AG20443 (cell line): ENCODE measurements at regions not wholly inside any gene's neighbourhood (a gene's known extent, or its start where the extent isn't known, plus 50 kb on each side); places are given as distances from the start of the nearest gene placed in this dataset.
"Not testable (repeated sequence)": the region's sequence is repeated elsewhere in the genome, so short reads cannot be mapped to it uniquely, and the experiment has no call there.

Source experiments
- DNase-seq: peaks from one replicate; pipeline ENCODE4 v3.0.0; 2012; ENCODE audit warnings: low spot score, mixed read lengths

DNA sequence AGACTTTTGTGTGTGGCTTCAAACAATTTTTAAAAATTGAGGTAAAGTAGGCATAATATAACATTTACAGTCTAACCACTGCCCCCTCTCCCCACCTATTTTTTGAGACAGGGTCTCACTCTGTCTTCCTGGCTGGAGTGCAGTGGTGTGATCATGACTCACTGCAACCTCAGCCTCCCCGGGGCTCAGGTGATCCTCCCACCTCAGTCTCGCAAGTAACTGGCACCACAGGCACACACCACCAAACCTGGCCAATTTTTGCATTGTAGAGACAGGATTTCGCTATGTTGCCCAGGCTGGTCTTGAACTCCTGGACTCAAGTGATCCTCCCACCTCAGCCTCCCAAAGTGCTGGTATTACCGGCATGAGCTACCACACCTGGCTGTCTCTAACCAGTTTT lies 161.8 kb downstream of the GOSR1 start:
- not testable (repeated sequence) for DNase-seq

DNA sequence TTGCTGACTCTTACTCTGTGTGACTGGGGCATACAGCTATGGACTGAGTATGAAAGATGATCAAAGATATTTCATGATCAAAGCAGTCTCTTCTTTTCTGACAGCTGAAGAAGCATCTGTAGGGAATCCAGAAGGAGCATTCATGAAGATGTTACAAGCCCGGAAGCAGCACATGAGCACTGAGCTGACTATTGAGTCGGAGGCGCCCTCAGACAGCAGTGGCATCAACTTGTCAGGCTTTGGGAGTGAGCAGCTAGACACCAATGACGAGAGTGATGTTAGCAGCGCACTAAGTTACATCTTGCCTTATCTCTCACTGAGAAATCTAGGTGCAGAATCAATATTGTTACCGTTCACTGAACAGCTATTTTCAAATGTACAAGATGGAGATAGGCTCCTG lies 154.4 kb downstream of the GOSR1 start:
- DNase-seq: not testable (repeated sequence)

DNA sequence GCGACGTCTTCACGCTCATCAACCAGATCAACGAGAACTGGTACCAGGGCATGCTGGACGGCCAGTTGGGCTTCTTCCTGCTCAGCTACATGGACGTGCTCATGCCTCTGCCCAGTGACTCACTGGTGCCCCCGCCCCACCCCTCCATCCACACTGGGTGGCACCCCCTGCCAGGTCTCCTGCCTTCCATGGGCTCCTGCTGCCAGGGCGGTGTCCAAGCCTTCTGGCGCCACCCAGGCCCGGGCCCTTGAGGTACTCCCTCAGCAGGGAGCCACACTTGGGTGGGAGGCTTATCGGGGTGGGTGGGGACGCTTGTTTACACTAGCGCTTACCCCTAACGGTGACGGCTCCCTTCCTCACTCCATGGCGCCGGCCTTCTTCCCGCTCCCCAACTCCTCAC lies 148.2 kb downstream of the GOSR1 start:
- not testable (repeated sequence) for DNase-seq

DNA sequence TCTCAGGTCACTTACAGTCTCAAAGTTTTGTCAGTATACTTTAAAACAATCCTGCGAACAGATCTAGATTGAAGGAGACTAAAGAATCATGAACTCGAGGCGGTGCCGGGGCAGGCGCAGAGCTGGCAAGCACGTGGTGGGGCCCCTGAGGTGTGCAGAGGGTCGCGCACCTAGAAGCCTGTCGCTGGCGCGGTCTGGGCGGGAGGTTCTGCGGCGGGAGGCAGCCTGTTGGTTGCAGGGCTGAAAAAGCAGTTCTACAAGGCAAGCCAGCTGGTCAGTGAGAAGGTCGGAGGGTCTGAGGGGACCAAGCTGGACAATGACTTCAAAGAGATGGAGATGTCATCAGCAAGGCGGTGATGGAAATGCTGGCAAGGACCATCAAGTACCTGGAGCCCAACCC lies 147.0 kb downstream of the GOSR1 start:
- DNase-seq: not testable (repeated sequence)

DNA sequence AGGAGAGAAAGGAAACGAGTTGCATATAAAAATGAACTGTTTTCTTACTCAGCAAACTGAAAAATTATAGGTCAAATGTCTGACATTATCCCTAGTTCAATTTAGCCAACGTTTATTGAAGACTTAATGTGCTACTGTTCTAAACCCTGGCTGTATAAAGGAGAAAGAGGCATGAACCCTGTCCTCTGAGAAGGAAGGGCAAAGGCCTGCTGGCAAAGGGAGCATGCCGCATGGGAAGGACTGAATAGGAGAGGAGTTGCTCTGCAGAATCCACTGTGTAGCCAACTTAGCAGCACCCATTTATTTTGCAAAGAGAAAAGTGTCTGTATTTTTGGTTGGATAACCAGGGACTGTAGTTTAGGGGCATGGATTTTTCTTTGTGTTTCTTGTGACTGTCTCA lies 132.5 kb downstream of the GOSR1 start:
- not testable (repeated sequence) for DNase-seq

DNA sequence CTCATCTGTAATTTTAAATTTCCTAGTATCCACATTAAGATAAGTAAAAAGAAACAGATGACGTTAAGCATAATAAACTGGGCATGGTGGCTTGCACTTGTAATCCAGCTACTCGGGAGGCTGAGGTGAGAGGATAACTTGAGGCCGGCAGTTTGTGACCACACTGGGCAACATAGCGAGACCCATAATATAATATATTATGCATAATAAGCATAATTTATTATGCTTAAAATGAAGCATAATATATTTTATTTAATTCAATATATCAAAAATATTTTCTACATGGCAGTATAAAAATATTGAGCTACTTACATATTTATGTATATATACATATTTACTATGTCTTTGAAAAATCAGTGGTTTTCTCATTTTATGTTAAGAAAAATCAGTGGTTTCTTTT lies 128.3 kb downstream of the GOSR1 start:
- DNase-seq: no peak

DNA sequence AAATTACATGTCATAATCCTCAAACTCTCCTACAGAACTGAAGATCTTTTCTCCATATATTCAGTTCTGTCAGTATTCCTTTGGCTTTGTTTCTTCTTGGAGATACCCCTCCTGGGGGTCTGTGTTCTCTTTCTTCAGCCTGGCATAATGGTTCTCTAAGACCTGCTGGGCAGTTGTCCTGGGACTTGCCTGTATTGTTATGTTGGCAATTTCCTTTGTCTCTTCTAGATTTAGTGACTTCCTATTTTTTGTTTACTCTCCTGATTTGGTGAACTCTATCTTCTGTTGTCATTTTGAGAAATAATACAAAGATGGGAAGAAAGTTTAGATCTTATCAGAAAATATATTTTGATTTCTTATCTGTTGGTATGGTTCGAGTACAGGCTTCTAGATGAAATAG lies 127.8 kb downstream of the GOSR1 start:
- DNase-seq: no peak

DNA sequence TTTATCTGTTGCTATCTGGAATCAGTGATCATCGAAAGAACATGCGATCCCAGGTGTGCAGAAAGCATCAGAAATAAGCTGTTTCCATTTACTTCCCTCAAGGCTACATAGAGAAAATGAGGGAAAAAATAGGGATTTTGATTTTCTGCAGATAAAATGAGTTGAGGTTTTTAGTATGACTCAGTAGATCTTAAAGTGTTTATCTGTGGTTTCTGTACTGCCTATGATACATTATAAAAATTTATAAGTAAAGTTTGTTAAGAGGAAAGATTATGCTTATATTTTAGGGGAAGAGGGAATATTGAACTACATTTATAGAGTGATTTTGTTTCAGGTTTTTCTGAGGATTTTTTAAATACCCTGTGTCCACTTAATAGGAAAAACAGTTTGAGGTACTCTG lies 125.2 kb downstream of the GOSR1 start:
- DNase-seq: not testable (repeated sequence)

DNA sequence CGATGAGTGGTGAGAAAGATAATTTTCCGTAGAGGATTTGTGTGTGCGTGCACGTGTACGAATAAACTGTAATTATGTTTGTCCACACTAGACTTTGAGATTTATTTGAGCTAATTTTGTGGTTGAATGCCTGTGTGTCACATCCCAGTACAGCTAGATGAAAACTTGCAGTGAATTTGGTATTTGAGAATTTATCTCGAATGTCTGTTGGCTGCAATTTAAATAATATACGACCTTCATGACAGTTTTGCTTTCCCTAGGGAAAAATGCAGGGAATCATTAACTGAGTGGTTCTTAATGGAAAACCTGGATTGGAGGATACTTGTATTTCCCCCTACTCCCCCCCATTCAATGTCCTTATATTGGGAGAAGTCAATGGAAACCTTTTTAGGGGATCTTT lies 124.8 kb downstream of the GOSR1 start:
- not testable (repeated sequence) for DNase-seq

DNA sequence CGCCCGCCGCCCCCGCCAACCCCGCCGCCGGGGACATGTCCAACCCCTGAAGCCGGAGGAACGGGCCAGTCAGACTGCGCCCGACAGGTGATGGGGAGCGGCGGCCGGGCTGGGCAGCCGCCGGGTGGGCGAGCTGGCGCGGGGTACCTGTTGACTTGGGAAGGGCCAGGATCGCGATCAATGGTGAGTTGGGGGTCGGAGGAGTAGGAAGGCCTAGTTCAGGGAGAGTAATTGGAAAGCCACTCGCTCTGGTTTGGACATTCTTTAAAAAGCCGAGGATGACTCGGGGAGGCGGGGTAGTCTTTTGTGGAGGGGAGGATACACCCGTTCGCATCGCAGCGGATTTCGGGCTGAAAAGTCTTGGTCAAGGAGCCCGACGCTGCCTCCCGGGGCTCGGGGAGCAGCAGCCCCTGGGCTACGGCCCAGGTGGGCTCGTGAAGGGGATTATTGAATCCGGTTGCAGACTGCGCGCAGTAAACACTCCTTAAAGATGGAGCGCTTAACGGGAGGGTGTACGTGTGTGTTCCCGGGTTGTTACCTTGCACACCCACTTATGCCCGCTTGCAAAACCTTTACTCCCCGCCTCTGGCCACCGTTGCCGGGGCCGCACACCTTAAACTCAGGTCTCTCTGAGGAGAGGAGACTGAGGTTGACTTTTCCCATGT lies 123.8 kb downstream of the GOSR1 start:
- DNase-seq: peak; percentile 49

DNA sequence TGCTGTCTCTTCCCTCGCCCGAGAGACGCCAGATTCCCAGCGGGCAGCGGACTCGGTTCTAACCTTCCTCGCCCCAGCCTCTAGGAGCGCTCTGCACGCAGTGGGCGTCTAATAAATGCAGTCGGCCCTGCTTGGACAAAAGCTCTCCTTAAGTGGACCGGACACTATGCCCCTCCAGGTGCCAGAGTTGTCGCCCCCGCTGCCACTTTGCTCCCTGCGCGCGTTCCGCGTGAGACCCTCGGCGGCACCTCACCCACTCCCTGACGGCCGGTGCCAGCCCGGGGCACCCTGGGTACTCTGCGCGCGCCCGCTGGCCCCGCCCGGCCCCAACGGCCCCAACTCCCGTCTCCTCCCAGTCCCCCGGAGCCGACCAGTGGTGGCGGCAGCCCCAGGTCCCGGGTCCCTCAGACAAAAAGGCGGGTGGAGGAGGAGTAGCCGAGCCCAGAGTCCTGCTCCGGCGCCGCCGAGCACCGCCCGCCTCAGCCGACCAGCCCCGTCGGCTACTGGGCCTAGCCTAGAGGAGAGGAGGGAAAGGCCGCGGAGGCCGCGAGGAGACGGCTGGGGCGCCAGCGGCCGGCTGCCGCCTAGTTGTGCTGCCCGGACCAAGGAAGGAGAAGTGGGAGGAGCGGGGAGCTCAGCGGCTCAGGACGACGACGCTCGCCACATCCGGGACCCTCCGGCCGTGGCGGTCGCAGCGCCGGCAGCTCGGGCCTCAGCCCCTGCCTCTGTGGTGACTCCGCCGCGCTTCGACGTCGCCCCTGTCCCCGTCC lies 123.0 kb downstream of the GOSR1 start:
- DNase-seq: peak; percentile 93

DNA sequence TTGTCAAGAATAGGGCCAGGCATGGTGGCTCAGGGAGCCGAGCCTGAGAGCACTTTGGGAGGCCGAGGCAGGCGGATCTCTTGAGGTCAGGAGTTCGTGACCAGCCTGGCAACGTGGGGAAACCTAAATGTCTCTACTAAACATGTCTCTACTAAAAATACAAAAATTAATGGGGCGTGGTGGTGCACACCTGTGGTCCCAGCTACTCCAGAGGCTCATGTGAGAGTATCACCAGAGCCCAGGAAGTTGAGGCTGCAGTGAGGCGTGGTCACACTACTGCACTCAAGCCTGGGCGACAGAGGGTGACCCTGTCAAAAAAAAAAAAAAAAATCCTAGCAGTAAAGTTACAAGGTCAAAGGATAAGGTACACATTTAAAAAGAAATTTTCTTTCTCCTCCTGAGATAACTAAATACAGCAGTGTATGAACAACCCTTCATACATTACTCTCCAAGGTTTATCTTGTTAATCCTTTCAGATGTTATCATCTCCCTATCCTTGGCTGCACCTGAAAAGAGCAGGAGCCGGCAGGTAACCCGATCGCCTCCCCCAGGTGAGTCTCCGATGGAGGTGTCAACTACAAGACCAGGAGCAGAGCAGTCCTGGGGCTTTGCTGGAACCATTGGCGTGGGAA lies 122.3 kb downstream of the GOSR1 start:
- DNase-seq: no peak

DNA sequence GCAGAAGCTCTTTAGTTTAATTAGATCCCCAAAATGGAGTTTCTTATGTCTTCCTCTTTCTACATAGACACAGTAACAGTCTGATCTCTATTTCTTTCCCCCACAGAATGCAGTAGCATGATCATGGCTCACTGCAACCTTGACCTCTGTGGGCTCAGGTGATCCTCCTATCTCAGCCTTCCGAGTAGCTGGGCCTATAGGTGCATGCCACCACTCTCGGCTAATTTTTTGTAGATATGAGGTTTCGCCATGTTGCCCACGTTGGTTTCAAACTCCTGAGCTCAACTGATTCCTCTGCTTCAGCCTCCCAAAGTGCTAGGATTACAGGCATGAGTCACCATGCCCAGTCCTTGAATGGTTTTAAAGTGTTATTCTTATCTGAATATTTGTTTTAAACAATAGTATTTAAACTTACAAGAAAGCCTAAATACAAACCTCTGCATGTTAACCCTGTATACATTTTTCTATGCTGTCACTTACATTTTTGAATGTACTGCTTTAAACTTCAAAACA lies 120.6 kb downstream of the GOSR1 start:
- no peak for DNase-seq

DNA sequence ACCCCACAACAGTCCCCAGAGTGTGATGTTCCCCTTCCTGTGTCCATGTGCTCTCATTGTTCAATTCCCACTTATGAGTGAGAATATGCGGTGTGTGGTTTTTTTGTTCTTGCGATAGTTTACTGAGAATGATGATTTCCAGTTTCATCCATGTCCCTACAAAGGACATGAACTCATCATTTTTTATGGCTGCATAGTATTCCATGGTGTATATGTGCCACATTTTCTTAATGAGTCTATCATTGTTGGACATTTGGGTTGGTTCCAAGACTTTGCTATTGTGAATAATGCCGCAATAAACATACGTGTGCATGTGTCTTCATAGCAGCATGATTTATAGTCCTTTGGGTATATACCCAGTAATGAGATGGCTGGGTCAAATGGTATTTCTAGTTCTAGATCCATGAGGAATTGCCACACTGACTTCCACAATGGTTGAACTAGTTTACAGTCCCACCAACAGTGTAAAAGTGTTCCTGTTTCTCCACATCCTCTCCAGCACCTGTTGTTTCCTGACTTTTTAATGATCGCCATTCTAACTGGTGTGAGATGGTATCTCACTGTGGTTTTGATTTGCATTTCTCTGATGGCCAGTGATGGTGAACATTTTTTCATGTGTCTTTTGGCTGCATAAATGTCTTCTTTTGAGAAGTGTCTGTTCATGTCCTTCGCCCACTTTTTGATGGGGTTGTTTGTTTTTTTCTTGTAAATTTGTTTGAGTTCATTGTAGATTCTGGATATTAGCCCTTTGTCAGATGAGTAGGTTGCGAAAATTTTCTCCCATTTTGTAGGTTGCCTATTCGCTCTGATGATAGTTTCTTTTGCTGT lies 120.0 kb downstream of the GOSR1 start:
- DNase-seq: not testable (repeated sequence)

DNA sequence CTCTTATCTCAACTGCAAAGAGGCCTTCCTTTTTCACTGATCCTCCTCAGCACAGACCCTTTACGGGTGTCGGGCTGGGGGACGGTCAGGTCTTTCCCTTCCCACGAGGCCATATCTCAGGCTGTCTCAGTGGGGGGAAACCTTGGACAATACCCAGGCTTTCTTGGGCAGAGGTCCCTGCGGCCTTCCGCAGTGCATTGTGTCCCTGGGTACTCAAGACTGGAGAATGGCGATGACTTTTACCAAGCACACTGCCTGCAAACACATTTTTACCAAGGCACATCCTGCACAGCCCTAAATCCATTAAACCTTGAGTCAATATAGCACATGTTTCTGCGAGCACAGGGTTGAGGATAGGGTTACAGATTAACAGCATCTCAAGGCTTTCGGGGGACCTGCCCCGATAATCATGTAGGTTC lies 117.8 kb downstream of the GOSR1 start:
- not testable (repeated sequence) for DNase-seq

DNA sequence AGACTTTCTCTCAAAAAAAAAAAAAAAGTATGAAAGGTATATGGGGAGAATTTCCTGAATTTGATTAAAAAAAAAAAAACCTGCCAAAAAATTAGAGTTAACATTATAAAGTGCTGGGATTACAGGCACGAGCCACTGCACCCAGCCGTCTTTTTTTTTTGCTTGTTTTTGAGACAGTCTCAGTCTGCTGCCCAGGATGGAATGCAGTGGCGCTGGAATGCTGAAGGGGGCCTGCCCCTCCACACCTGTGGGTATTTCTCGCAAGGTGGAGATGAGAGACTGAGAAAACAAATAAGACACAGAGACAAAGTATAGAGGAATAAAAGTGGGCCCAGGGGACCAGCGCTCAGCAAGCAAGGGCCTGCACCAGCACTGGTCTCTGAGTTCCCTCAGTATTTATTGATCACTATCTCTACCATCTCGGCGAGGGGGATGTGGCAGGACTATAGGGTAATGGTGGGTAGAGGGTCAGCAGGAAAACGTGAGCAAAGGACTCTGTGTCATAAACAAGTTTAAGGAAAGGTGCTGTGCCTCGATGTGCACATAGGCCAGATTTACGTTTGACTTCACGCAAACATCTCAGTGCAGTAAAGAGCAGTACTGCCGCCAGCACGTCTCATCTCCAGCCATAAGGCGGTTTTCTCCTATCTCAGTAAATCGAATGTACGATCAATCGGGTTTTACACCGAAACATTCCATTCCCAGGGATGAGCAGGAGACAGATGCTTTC lies 117.2 kb downstream of the GOSR1 start:
- no peak for DNase-seq

DNA sequence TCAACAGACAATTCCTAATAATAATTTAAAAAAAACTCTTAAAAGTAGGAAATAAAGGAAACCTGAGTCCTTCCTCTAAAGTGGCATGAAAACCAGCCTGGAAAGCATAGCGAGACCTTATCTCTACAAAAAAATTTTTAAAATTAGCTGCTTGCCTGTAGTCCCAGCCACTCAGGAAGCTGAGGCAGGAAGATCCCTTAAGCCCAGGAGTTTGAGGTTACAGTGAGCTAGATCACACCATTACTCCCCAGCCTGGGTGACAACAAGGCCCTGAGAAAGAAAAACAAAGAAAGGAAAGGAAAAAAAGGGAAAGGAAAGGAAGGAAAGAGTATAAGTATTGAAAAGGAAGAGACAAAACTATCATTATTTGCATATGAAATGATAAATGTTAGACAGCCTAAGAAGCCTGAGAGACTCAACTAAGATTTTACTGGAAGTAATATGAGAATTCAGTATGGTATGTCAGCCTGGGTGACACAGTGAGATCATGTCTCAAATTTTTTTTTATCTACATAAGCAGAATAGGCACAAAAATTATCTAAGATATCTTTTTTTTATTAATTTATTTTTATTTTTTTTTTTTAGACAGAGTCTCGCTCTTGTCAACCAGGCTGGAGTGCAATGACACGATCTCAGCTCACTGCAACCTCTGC lies 113.0 kb downstream of the GOSR1 start:
- DNase-seq: no peak

DNA sequence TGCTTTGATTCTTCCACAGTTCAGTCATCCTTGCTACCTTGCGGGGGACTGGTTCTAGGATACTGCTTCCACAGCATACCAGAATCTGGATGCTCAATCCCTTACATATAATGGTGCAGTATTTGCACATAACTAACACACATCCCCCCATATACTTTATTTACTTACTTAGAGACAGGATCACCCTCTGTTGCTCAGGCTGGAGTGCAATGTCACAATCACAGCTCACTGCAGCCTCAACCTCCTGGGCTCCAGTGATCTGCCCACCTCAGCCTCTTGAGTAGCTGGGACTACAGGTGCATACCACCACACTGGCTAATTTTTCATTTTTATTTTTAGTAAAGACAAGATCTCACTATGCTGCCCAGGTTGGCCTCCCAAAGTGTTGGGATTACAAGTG lies 112.2 kb downstream of the GOSR1 start:
- DNase-seq: no peak

DNA sequence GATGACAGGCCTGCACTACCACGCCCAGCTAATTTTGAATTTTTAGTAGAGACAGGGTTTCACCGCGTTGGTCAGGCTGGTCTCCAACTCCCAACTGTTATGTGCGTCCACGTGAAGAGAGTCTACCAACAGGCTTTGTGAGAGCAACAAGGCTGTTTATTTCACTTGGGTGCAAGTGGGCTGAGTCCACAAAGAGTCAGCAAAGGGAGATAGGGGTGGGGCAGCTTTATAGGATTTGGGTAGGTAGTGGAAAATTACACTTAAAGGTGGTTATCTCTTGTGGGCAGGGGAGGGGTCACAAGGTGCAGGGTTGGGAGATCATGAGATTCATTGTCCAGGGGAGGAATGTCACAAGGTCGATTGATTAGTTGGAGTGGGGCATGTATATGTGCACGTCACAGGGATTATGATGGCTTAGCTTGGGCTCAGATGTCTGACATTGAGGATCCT lies 111.6 kb downstream of the GOSR1 start:
- DNase-seq: no peak

DNA sequence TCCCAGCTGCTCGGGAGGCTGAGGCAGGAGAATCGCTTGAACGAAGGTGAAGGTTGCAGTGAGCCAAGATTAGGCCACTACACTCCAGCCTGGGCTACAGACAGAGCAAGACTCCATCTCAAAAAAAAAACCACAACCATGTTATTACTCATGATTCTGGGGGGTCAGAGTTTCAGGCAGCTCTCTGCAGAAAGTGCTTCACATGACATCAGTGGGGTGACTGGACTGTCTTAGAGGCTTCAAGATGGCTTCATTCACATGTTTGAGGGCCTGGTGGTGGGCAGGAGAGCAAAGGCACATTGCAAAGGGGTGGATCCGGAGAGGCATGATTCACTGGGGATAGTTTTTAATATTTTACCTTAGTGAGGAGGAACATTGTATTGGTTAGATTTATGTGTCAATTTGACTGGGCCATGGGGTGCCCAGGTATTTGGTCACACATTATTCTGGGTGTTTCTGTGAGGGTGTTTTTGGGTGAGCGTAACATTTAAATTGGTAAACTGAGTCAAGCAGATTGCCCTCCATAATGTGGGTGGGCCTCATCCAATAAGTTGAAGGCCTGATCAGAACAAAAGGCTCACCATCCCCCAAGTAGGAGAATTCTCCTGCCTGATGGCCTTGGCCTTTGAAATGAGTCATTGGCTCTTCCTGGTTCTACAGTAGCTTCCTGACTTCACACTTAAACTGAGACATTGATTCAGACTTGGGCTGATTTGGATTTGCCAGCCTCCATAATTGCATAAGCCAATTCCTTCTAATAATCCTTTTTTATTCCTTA lies 109.8 kb downstream of the GOSR1 start:
- peak; percentile 65 for DNase-seq
